ENCODE measurements at regions not wholly inside any gene's neighbourhood (a gene's known extent, or its start where the extent isn't known, plus 50 kb on each side); places are given as distances from the start of the nearest gene placed in this dataset.
"Not testable (repeated sequence)": the region's sequence is repeated elsewhere in the genome, so short reads cannot be mapped to it uniquely, and the experiment has no call there.

DNA sequence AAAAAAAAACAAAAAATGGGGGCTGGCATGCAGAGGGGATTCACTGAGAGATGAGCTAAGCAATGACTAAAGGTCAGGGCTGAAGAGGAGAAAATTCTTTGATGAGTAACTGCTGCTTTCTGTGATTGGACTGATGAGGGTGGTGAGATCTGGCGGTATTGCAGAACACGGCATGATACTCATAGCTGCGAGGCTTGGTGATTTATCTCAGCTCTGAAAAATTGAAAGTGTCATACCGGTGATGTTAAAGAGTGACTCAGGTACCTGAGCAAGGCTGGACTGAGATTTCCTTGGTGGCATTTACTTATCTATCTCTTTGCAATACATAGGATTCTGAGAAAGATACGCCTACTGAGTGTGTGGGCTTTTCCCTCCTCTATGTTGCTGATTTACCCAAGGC lies 204.1 kb upstream of the DDX53 start:
- no peak for DNase-seq (ENCODE audit: low read depth, low spot score)

DNA sequence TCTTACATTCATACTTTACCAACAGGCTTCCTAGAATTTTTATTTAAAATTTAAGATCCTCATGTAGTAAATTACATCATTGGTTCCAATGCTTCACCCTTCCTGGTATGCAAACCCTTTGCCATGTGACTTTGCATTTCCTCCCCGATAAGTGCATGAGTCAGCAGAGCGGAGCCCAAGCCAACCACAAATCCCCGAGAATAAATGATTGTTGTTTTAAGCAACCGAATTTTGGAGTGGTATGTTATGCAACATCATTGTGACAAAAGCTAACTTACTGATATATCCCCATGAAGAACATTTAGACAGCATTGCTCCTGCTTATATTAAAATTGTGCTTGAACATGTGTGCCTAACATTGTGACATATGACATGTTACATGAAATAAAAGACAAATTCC lies 199.4 kb upstream of the DDX53 start:
- peak; percentile 32 for DNase-seq (ENCODE audit: low read depth, low spot score)

DNA sequence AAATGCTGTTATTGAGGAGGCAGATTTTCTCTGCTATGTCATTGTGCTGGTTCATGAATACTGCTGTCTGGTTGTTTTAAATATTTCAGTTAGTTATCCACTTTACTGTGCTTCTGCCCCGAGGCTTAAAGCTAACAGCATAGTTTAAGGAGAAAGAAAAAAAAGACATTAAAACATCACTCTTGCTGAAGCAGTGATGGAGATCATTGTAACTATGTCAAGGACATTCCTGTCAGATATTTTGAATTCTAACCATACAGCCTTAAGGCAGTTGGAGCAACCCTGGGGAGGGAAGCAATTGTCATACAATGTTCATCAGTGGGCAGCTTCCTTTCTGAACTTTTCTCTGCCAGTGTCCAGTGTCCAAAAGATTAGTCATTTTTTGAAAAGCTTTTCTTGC lies 199.0 kb upstream of the DDX53 start:
- no peak for DNase-seq (ENCODE audit: low read depth, low spot score)

DNA sequence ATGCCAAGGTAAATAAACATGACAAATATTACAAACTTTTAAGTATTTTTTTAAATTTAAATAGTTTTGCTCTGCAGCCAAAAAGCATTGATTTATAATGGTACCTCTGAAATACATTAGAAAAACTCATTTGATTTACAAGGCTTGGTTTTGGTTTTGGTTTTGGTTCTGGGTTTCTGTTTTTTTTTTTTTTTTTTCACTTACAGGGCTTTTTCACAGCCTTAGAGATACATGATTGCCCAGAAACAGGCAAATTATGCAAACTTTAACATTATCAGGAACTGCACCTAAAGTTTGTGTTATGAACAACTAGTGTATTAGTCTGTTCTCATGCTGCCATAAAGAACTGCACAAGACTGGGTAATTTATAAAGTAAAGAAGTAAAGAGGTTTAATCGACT lies 196.4 kb upstream of the DDX53 start:
- no peak for DNase-seq (ENCODE audit: low read depth, low spot score)

DNA sequence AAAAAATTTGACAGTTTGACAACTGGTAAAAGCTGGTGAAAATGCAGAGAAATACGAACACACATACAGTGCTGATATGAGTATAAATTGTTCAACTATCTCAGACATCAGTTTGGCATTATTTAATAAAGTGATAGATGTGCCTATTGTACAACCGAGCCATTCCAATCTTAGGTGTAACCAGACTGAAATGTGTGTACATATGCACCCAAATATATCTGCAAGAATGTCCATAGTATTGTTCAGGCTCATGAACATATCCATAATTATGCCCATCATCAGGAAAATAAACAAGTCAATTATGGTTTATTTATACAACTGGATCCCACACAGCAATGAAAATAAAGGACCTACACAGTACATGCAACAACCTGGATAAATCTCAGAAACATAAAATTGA lies 188.9 kb upstream of the DDX53 start:
- DNase-seq (ENCODE audit: low read depth, low spot score): no peak

DNA sequence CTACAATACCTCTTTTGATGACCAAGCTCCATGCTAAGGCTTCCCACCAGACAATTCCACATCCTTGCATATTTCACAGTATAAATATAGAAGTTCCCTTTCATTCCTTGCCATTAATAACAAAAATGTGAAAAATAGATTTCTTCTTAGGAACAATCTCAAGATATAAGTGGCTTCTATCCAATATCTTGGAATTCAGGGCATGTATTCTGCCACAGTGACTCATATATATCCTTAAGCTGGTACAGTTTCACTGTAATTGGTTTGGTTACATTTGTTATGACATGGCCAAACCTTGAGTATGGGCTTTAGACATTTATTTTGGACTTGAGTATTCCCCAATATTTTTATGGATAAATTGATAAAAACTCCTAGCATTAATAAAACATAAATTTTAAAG lies 181.7 kb upstream of the DDX53 start:
- DNase-seq (ENCODE audit: low read depth, low spot score): no peak

DNA sequence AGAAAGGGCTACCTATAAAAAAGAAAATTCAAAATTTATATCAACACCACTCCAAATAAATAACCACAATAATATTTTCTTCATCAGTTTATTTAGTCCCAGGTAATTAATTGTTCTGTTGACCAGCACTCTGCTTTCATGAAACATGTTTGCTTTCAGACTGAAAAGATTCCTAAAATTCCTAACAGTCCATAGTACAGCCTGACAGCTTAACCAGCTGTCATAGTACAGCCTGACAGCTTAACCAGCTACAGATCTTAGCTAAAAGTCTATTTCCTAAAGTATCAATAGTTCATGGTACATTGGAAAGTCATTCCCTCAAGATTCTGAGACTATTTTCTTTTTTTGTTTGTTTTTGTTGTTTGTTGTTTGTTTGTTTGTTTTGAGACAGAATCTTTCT lies 144.1 kb upstream of the DDX53 start:
- DNase-seq (ENCODE audit: low read depth, low spot score): no peak

DNA sequence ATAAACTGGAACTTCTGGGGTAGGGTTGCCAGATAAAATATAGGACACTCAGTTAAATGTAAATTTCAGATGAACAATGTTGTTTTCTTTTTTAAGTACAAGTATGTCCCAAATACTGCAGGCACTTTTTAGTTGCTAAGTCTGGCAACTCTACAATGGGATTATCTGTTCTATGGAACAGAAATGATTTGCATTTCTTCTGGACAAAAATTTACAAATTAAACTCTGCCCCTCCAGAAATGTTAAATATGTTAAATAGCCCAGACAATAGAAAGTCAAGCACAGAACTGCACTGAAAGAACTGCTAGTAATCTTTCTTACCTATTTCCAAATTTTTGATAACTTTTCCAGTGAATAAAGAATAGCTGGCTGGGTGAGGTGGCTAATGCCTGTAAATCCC lies 140.1 kb upstream of the DDX53 start:
- no peak for DNase-seq (ENCODE audit: low read depth, low spot score)

DNA sequence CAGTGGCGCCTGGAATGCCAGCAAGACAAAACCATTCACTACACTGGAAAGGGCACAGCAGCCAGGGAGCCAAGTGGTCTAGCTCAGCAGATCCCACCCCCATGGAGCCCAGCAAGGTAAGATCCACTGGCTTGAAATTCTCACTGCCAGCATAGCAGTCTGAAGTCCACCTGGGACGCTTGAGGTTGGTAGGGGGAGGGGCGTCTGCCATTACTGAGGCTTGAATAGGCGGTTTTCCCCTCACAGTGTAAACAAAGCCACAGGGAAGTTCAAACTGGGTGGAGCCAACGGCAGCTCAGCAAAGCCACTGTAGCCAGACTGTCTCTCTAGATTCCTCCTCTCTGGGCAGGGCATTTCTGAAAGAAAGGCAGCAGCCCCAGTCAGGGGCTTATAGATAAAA lies 133.0 kb upstream of the DDX53 start:
- DNase-seq (ENCODE audit: low read depth, low spot score): not testable (repeated sequence)

DNA sequence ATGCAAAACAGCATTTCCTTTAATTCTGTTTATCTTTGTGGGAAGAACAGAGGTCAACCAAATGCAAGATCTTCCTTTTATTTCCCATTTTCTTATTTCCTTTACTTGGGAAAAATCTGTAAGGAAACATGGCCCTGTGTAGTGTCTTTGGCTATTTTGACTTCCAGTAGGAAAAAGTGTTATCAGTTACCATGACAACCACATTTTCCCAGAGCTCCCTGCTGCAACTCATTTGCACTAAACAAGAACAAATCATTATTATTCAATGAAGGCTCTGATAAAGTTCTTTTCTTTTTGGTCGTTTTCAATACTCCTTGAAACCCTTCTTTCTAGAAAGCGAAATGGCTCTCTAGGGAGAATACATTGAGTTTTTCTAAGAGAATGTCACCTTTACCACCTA lies 117.2 kb upstream of the DDX53 start:
- DNase-seq (ENCODE audit: low read depth, low spot score): no peak

DNA sequence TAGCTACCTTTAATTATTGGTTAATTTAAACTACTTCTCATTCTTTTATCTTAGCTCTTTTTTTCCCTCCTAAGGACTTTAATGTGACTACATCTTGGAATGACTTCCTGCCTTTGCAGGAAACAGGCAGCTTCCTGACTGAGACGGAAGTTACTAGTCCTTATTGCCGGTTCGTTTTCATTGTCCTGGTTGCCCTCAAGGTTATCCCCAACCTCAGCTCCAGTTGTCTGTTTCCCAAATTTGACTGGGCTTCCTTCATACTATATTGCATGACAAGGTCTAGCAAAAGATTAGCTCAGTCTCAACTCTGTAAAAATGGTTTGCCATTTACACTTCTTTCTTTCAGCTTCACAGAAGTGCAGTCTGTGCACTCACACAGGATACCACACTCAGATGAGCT lies 109.9 kb upstream of the DDX53 start:
- DNase-seq (ENCODE audit: low read depth, low spot score): no peak

DNA sequence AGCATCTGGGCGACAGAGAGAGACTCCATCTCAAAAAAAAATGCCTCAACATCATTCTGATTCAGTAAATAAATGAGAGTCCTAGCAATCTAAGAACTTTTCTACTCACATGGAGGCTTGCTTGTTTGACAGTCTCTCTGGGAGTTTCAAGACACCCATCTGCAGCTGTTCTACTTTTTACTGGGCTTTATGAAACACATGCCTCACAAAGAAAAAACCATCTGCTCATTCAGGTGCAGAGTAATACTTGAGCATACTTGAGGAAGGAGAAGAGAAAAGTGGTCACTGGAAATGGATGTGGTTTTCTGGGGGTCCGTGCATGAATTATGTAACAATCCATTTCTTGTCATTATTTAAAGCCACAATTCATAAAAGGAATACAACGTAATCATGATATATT lies 87.1 kb upstream of the DDX53 start:
- DNase-seq (ENCODE audit: low read depth, low spot score): no peak

DNA sequence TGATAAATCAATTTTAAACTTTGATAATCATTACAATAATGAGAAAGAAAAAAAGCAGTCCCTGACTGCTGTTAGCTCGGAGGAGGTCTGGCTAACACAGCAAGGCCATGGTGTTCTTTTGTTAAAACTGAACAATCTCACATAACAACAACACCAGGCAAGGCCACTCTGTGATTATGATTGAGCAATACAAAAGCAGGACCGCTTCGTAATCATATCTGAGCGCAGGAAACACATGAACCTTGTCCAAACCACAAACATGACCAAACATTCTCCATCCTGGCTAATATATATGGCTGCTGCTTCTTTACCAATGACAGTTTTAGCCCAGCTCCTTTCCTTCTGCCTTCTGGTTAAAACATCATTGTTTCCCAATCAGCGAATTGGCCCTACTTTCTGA lies 76.8 kb upstream of the DDX53 start:
- DNase-seq (ENCODE audit: low read depth, low spot score): no peak

DNA sequence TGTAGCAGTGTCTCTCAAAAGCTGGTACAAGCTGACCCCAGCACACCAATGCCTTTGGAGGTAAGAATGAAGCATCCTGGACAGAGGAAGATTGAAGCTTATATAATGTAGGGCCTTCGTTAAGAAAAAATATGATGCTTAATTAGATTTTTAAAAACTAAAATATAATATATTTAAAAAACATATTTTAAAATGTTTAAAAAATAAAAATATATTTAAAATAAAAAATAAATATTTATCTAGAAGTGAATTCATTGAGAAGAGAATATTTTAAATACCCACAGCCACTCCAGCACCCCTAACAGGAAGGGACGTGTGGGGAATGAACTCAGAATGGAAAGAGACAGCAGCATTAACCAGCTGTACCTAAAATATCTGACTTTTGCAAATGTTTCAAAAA lies 65.1 kb upstream of the DDX53 start:
- no peak for DNase-seq (ENCODE audit: low read depth, low spot score)

DNA sequence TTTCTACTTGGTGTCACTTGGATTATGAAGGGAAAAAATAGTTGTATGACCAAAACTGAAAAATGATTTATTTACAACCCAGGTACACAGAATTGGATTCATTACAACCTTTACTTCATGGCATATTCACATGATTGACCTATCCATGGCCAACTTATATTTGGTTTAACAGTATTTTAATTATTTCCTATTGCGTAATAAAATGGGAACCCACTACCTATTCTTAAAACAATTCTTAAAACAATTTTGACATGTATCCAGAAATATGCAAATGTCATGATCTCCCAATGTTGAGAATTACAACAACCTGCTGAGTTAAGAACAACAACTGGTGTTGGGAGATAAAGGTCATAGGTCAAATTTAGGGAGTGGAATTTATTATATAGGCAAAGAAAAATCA lies 54.8 kb upstream of the DDX53 start:
- DNase-seq (ENCODE audit: low read depth, low spot score): no peak

Data from smooth muscle cell of the brain vasculature (primary cell).